Endothelial cell of umbilical vein (primary cell): ENCODE measurements at regions not wholly inside any gene's neighbourhood (a gene's known extent, or its start where the extent isn't known, plus 50 kb on each side); places are given as distances from the start of the nearest gene placed in this dataset.

Experiments used
- BruUV-seq: library from RNA; stranded (reverse); fragments of 400-500 nt; replicated peaks from 2 replicates; lab custom pipeline; 2021; lab: Mats Ljungman, UMichigan
- CTCF ChIA-PET: fragments of 300-600, 350-600 bp; sonication (Branson Sonifier 250); formaldehyde crosslinking; loops from one replicate; lab custom pipeline; 2021; ENCODE audit warnings: antibody characterized with exemption, inconsistent platforms; lab: Charles Lee
- POLR2A ChIA-PET: fragments of 300-600, 350-600 bp; sonication (Branson Sonifier 250); formaldehyde crosslinking; loops from one replicate; lab custom pipeline; 2021; ENCODE audit warnings: antibody characterized with exemption, inconsistent platforms; lab: Charles Lee
- DNase-seq: peaks from one replicate; pipeline ENCODE4 v3.0.0-alpha.2; 2011; ENCODE audit warnings: low read depth, low spot score
- FAIRE-seq: peaks from 2 replicates; lab custom pipeline; 2011; peaks lifted over from hg19 to GRCh38; lab: Jason Lieb, UNC
- H2AFZ ChIP-seq: 2 replicates; pipeline ENCODE4 v1.6.0; 2012; ENCODE audit warnings: low read depth, low read length, control low read depth, inconsistent platforms
- H3K27ac ChIP-seq: 2 replicates; pipeline ENCODE4 v1.5.1; 2011; ENCODE audit warnings: low read depth, mild to moderate bottlenecking, control low read depth, low read length, moderate library complexity; ENCODE audit not compliant: insufficient read depth
- H3K27me3 ChIP-seq, 2 experiments: 2 replicates each; pipeline versions ENCODE4 v1.6.0 to v1.6.1; 2011; ENCODE audit warnings: low read length in 2 of 2, mixed read lengths in 1 of 2; ENCODE audit not compliant: control insufficient read depth in 2 of 2, insufficient read depth in 2 of 2
- H3K36me3 ChIP-seq, 2 experiments: 2 replicates in 1 of 2; 3 replicates in 1 of 2; pipeline ENCODE4 v1.5.1; 2011; ENCODE audit warnings: low read length in 2 of 2, mild to moderate bottlenecking in 1 of 2, moderate library complexity in 1 of 2; ENCODE audit not compliant: control insufficient read depth in 2 of 2, insufficient read depth in 2 of 2; ENCODE audit errors: extremely low read depth in 1 of 2
- H3K4me1 ChIP-seq: 3 replicates; pipeline ENCODE4 v1.5.1; 2011; ENCODE audit warnings: mild to moderate bottlenecking, low read length; ENCODE audit not compliant: control insufficient read depth, insufficient read depth; ENCODE audit errors: extremely low read depth
- H3K4me2 ChIP-seq: 2 replicates; pipeline ENCODE4 v1.6.1; 2011; ENCODE audit warnings: low read length, control low read depth, mixed read lengths; ENCODE audit not compliant: insufficient read depth
- H3K4me3 ChIP-seq, 3 experiments: fragments of 200-600 bp in 1 of 3; sonication (generic), shearing (Covaris generic) in 1 of 3; replicated peaks in 1 of 3; 2 replicates each; pipeline ENCODE4 v1.5.1; 2011 to 2016; ENCODE audit warnings: control low read depth in 3 of 3, low read length in 3 of 3, mild to moderate bottlenecking in 2 of 3, inconsistent platforms in 1 of 3, low read depth in 1 of 3, moderate library complexity in 1 of 3; ENCODE audit not compliant: insufficient read depth in 1 of 3
- H3K79me2 ChIP-seq: 2 replicates; pipeline ENCODE4 v1.6.0; 2012; ENCODE audit warnings: low read length, inconsistent platforms; ENCODE audit not compliant: control insufficient read depth, insufficient read depth
- H3K9ac ChIP-seq: replicated peaks from 2 replicates; pipeline ENCODE3; 2011; ENCODE audit warnings: low read length, control low read depth; ENCODE audit not compliant: insufficient read depth; ENCODE audit errors: extremely low read depth
- H3K9me1 ChIP-seq: replicated peaks from 3 replicates; pipeline ENCODE4 v1.6.0; 2011; ENCODE audit warnings: mild to moderate bottlenecking, low read length; ENCODE audit not compliant: control insufficient read depth, insufficient read depth; ENCODE audit errors: extremely low read depth
- H3K9me3 ChIP-seq: replicated peaks from 2 replicates; pipeline ENCODE4 v1.5.1; 2012; ENCODE audit warnings: low read length, inconsistent platforms; ENCODE audit not compliant: control insufficient read depth, insufficient read depth
- H4K20me1 ChIP-seq: replicated peaks from 2 replicates; pipeline ENCODE3; 2011; ENCODE audit warnings: mild to moderate bottlenecking, low read length; ENCODE audit not compliant: control insufficient read depth, insufficient read depth; ENCODE audit errors: extremely low read depth
- EZH2 ChIP-seq: IDR thresholded peaks from 2 replicates; pipeline ENCODE4 v1.6.1; 2012; ENCODE audit warnings: borderline replicate concordance, low read depth, mild to moderate bottlenecking, moderate library complexity, low read length, inconsistent platforms; ENCODE audit not compliant: severe bottlenecking
- FOS ChIP-seq: IDR thresholded peaks from 2 replicates; pipeline ENCODE4 v1.6.1; 2011; ENCODE audit warnings: mild to moderate bottlenecking, low read length, moderate library complexity, borderline replicate concordance; ENCODE audit not compliant: insufficient read depth
- GATA2 ChIP-seq: IDR thresholded peaks from 2 replicates; pipeline ENCODE4 v1.7.0; 2011; ENCODE audit warnings: low read depth, mild to moderate bottlenecking, moderate library complexity, mixed read lengths, low read length; ENCODE audit not compliant: insufficient read length, insufficient read depth
- POLR2A ChIP-seq: IDR thresholded peaks from 2 replicates; pipeline ENCODE4 v1.6.1; 2012; ENCODE audit warnings: low read depth, mild to moderate bottlenecking, control low read depth, low read length
- POLR2AphosphoS5 ChIP-seq: IDR thresholded peaks from 2 replicates; pipeline ENCODE4 v1.6.1; 2012; ENCODE audit warnings: low read depth, mild to moderate bottlenecking, control low read depth, low read length, moderate library complexity; ENCODE audit not compliant: insufficient read depth
- dilution Hi-C: fragments of 300-500 bp; cut with MboI; formaldehyde crosslinking; loops from one replicate; pipeline ENCODE4 v1.15.0; 2019; ENCODE audit warnings: low sequenced_read_pairs; ENCODE audit not compliant: extremely low pct_ligation_motif_present
- intact Hi-C: fragments of 100-400 bp; cut with micrococcal nuclease; formaldehyde crosslinking; loops from one replicate; pipeline ENCODE4 v1.10.0; 2022
- TF ChIP-seq, protein P1 (sequence below), 2 donors: IDR thresholded peaks; 1 replicate in 1 of 2; 2 replicates in 1 of 2; pipeline ENCODE4 v1.5.1; 2011; ENCODE audit warnings: low read length in 2 of 2, mild to moderate bottlenecking in 2 of 2, moderate library complexity in 2 of 2, control low read depth in 1 of 2, inconsistent platforms in 1 of 2, low read depth in 1 of 2; ENCODE audit not compliant: insufficient read depth in 1 of 2; ENCODE audit errors: extremely low read depth in 1 of 2

- Histone ChIP-seq H3K36me3 (no peaks in the 10 kb centered on the region), H3K4me1 (no peaks in the 10 kb centered on the region), H3K79me2 (no peaks in the 10 kb centered on the region), H3K9ac (no peak overlapping the region), H3K4me3 (no peak overlapping the region), H2AFZ (no peak overlapping the region), H4K20me1 (no peaks in the 10 kb centered on the region), H3K4me2 (no peak overlapping the region), H3K9me1 (no peaks in the 10 kb centered on the region), H3K9me3 (no peaks in the 10 kb centered on the region), H3K27ac (no peak overlapping the region), H3K27me3 (no peaks in the 10 kb centered on the region)
- intact Hi-C loops: no loop called here
- DNase-seq (no peak), FAIRE-seq (no peak)
- TF ChIP-seq, protein P1, sequence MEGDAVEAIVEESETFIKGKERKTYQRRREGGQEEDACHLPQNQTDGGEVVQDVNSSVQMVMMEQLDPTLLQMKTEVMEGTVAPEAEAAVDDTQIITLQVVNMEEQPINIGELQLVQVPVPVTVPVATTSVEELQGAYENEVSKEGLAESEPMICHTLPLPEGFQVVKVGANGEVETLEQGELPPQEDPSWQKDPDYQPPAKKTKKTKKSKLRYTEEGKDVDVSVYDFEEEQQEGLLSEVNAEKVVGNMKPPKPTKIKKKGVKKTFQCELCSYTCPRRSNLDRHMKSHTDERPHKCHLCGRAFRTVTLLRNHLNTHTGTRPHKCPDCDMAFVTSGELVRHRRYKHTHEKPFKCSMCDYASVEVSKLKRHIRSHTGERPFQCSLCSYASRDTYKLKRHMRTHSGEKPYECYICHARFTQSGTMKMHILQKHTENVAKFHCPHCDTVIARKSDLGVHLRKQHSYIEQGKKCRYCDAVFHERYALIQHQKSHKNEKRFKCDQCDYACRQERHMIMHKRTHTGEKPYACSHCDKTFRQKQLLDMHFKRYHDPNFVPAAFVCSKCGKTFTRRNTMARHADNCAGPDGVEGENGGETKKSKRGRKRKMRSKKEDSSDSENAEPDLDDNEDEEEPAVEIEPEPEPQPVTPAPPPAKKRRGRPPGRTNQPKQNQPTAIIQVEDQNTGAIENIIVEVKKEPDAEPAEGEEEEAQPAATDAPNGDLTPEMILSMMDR (IDR thresholded peaks at IDR 0.05; ENCODE audit: extremely low read depth in 1 of 2, insufficient read depth in 1 of 2, low read depth in 1 of 2, low read length in 2 of 2): no peak
- TF ChIP-seq GATA2 (no peak), POLR2AphosphoS5 (no peak), FOS (no peak), EZH2 (no peak), POLR2A (no peak)
- no TSS peak for BruUV-seq
- dilution Hi-C loops: no loop called here
- ChIA-PET CTCF (interaction anchor here (1.0 to 2.0 kb wide), 2 partner anchors 11 to 12 kb away, joined by 3 to 4 read pairs; no protein-coding TSS in a partner anchor), POLR2A (no interaction called here)
These were observed 220.3 kb downstream of the KIF26A start for GRCh38 chr14:104358528-104359300.
